ENCODE measurements at regions not wholly inside any gene's neighbourhood (a gene's known extent, or its start where the extent isn't known, plus 50 kb on each side); places are given as distances from the start of the nearest gene placed in this dataset.

DNA sequence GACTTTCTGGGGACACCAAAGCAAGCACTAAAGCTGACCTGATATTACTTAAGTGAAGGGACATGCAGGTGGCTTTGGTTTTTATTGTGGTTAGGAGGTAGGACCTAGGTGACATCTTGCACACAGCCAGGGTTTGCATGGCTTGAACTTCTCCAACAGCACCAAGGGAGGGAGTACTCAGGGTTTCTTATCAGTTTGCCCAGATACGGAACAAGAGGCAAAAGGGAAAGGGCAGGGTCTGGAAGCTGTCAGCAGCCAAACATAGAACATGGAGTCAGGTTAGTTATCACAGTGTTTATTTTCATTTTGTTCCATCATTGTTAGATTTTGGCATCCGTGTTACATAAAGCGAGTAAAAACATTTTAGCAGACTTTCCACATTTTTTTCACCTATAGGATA, 186.3 kb upstream of the CLEC14A start:
- intact Hi-C loops (cut with micrococcal nuclease; ENCODE audit: unreplicated experiment) (no loop called here), in situ Hi-C loops (cut with HindIII; ENCODE audit: extremely low pct_ligation_motif_present, low pct_unique_long_range_greater_than_20kb) (no loop called here)
- ChIA-PET CTCF (ENCODE audit: low intra/inter-chr PET ratio, low total read pairs) (no interaction called here), POLR2A (no interaction called here)
- no peak overlapping the region for H3K4me2 ChIP-seq (ENCODE audit: low read depth, low read length)
- H3K9me3 ChIP-seq (ENCODE audit: low read length): peaks cover 35% of the 10 kb centered on the region
- H3K27ac ChIP-seq (ENCODE audit: extremely low read length, insufficient read depth, low read length): no peak overlapping the region
- DNase-seq (ENCODE audit: low spot score) (no peak), FAIRE-seq (no peak), ATAC-seq (peak; percentile 65)
- H3K27me3 ChIP-seq (ENCODE audit: control insufficient read depth in 1 of 2, insufficient read depth in 2 of 2, low read length in 2 of 2): no peaks in the 10 kb centered on the region
- no TSS peak for BruUV-seq (replicated peaks)
- no peak overlapping the region for H3K9ac ChIP-seq (ENCODE audit: insufficient read depth, low read depth, low read length)
- WGBS (ENCODE audit: low lambda C conversion rate): 11% methylated on average over 3 of the region's 3 CpGs
- no peak overlapping the region for H2AFZ ChIP-seq (ENCODE audit: low read length)
- no peaks in the 10 kb centered on the region for H3K79me2 ChIP-seq (ENCODE audit: insufficient read depth, low read length)
- H3K36me3 ChIP-seq (replicated peaks in 1 of 2; ENCODE audit: control insufficient read depth in 1 of 2, insufficient read depth in 2 of 2, low read length in 2 of 2): no peaks in the 10 kb centered on the region
- no peaks in the 10 kb centered on the region for H4K20me1 ChIP-seq (ENCODE audit: insufficient read depth, low read length)
- no peak overlapping the region for H3K4me3 ChIP-seq (replicated peaks in 1 of 3; ENCODE audit: insufficient read depth in 1 of 3, low read depth in 2 of 3, low read length in 3 of 3)
- H3K4me1 ChIP-seq (ENCODE audit: insufficient read depth, low read length): no peaks in the 10 kb centered on the region
- TF ChIP-seq IRF2 (CRISPR knock-in tag; IDR thresholded peaks at IDR 0.05) (no peak), REXO4 (CRISPR knock-in tag; IDR thresholded peaks at IDR 0.05; ENCODE audit: borderline replicate concordance) (no peak), ZFP62 (CRISPR knock-in tag; IDR thresholded peaks at IDR 0.05) (no peak), GRHL1 (CRISPR knock-in tag; conservative IDR thresholded peaks at IDR 0.05) (no peak), ZNF432 (CRISPR knock-in tag; IDR thresholded peaks at IDR 0.05; ENCODE audit: borderline replicate concordance) (no peak), BATF2 (CRISPR knock-in tag; IDR thresholded peaks at IDR 0.05) (no peak), GABPB1 (CRISPR knock-in tag; IDR thresholded peaks at IDR 0.05) (no peak), ZNF564 (CRISPR knock-in tag; IDR thresholded peaks at IDR 0.05) (no peak), ZNF331 (CRISPR knock-in tag; IDR thresholded peaks at IDR 0.05) (no peak)
- TF ChIP-seq, protein P1, sequence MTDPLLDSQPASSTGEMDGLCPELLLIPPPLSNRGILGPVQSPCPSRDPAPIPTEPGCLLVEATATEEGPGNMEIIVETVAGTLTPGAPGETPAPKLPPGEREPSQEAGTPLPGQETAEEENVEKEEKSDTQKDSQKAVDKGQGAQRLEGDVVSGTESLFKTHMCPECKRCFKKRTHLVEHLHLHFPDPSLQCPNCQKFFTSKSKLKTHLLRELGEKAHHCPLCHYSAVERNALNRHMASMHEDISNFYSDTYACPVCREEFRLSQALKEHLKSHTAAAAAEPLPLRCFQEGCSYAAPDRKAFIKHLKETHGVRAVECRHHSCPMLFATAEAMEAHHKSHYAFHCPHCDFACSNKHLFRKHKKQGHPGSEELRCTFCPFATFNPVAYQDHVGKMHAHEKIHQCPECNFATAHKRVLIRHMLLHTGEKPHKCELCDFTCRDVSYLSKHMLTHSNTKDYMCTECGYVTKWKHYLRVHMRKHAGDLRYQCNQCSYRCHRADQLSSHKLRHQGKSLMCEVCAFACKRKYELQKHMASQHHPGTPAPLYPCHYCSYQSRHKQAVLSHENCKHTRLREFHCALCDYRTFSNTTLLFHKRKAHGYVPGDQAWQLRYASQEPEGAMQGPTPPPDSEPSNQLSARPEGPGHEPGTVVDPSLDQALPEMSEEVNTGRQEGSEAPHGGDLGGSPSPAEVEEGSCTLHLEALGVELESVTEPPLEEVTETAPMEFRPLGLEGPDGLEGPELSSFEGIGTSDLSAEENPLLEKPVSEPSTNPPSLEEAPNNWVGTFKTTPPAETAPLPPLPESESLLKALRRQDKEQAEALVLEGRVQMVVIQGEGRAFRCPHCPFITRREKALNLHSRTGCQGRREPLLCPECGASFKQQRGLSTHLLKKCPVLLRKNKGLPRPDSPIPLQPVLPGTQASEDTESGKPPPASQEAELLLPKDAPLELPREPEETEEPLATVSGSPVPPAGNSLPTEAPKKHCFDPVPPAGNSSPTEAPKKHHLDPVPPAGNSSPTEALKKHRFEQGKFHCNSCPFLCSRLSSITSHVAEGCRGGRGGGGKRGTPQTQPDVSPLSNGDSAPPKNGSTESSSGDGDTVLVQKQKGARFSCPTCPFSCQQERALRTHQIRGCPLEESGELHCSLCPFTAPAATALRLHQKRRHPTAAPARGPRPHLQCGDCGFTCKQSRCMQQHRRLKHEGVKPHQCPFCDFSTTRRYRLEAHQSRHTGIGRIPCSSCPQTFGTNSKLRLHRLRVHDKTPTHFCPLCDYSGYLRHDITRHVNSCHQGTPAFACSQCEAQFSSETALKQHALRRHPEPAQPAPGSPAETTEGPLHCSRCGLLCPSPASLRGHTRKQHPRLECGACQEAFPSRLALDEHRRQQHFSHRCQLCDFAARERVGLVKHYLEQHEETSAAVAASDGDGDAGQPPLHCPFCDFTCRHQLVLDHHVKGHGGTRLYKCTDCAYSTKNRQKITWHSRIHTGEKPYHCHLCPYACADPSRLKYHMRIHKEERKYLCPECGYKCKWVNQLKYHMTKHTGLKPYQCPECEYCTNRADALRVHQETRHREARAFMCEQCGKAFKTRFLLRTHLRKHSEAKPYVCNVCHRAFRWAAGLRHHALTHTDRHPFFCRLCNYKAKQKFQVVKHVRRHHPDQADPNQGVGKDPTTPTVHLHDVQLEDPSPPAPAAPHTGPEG (CRISPR knock-in tag; IDR thresholded peaks at IDR 0.05): no peak
- TF ChIP-seq, protein P2, sequence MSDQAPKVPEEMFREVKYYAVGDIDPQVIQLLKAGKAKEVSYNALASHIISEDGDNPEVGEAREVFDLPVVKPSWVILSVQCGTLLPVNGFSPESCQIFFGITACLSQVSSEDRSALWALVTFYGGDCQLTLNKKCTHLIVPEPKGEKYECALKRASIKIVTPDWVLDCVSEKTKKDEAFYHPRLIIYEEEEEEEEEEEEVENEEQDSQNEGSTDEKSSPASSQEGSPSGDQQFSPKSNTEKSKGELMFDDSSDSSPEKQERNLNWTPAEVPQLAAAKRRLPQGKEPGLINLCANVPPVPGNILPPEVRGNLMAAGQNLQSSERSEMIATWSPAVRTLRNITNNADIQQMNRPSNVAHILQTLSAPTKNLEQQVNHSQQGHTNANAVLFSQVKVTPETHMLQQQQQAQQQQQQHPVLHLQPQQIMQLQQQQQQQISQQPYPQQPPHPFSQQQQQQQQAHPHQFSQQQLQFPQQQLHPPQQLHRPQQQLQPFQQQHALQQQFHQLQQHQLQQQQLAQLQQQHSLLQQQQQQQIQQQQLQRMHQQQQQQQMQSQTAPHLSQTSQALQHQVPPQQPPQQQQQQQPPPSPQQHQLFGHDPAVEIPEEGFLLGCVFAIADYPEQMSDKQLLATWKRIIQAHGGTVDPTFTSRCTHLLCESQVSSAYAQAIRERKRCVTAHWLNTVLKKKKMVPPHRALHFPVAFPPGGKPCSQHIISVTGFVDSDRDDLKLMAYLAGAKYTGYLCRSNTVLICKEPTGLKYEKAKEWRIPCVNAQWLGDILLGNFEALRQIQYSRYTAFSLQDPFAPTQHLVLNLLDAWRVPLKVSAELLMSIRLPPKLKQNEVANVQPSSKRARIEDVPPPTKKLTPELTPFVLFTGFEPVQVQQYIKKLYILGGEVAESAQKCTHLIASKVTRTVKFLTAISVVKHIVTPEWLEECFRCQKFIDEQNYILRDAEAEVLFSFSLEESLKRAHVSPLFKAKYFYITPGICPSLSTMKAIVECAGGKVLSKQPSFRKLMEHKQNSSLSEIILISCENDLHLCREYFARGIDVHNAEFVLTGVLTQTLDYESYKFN (CRISPR knock-in tag; conservative IDR thresholded peaks at IDR 0.05): no peak
- TF ChIP-seq, protein P3, sequence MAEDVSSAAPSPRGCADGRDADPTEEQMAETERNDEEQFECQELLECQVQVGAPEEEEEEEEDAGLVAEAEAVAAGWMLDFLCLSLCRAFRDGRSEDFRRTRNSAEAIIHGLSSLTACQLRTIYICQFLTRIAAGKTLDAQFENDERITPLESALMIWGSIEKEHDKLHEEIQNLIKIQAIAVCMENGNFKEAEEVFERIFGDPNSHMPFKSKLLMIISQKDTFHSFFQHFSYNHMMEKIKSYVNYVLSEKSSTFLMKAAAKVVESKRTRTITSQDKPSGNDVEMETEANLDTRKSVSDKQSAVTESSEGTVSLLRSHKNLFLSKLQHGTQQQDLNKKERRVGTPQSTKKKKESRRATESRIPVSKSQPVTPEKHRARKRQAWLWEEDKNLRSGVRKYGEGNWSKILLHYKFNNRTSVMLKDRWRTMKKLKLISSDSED (CRISPR knock-in tag; IDR thresholded peaks at IDR 0.05): no peak

Measured in HepG2 (cell line).